ENCODE measurements at regions not wholly inside any gene's neighbourhood (a gene's known extent, or its start where the extent isn't known, plus 50 kb on each side); places are given as distances from the start of the nearest gene placed in this dataset.
"Not testable (repeated sequence)": the region's sequence is repeated elsewhere in the genome, so short reads cannot be mapped to it uniquely, and the experiment has no call there.

DNA sequence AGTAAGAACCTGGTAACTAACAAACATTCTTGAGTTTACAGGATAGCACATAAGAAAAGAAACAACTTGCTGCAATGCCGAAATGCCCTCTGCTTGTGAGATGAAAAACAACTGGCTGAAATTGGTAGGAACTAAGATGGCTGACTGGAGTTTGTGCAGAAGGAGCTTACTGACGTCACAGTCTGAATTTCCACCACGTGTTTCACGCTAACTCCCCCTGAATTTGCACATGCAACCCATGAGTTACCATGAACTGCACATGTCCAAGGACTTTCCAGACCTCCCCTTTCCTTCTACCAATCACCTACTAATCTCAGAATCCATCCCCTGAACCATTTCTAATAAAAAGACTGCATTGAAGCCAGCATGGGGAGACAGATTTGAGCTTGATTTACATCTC is 86.3 kb upstream of the KCND2 start:
- H3K9ac ChIP-seq (ENCODE audit: low read length in 5 of 5), result no peak overlapping the region
- H3K9me3 ChIP-seq (ENCODE audit: control insufficient read depth in 5 of 5, low read length in 5 of 5), result no peaks in the 10 kb centered on the region
- H3K4me3 ChIP-seq (ENCODE audit: low read depth in 1 of 5, low read length in 5 of 5), result no peak overlapping the region
- H3K27ac ChIP-seq (ENCODE audit: low read depth, low read length), result no peak overlapping the region
- H3K4me1 ChIP-seq (ENCODE audit: control insufficient read depth in 5 of 5, insufficient read depth in 5 of 5, low read length in 5 of 5), result peaks cover 0 to 15% (median 13%) of the 10 kb centered on the region in 5 donors
- no peaks in the 10 kb centered on the region for H3K27me3 ChIP-seq (ENCODE audit: control insufficient read depth in 5 of 5, insufficient read depth in 4 of 5, low read length in 5 of 5)
- H3K36me3 ChIP-seq (ENCODE audit: control insufficient read depth in 5 of 5, insufficient read depth in 5 of 5, low read length in 5 of 5), result no peaks in the 10 kb centered on the region

DNA sequence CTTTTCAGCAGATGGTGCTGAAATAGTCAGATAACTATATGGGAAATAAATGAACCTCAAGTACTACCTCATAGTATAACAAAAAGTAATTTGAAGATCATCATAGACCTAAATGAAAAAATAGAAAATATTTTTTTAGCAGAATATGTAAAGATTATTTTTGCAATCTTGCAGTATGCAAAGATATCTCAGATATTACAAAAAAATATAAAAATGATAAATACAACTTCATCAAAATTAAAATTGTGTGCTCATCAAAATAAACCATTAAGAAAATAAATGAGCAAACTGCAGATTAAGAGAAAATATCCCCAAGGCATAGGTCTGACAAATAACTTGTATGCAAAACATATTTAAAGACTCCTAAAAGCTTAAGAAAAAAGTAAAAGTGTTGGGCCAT is 83.4 kb upstream of the KCND2 start:
- Histone ChIP-seq H3K4me3 (ENCODE audit: low read depth in 1 of 5, low read length in 5 of 5) (no peak overlapping the region), H3K9me3 (ENCODE audit: control insufficient read depth in 5 of 5, low read length in 5 of 5) (no peaks in the 10 kb centered on the region), H3K27me3 (ENCODE audit: control insufficient read depth in 5 of 5, insufficient read depth in 4 of 5, low read length in 5 of 5) (no peaks in the 10 kb centered on the region), H3K27ac (ENCODE audit: low read depth, low read length) (no peak overlapping the region), H3K36me3 (ENCODE audit: control insufficient read depth in 5 of 5, insufficient read depth in 5 of 5, low read length in 5 of 5) (no peaks in the 10 kb centered on the region), H3K4me1 (ENCODE audit: control insufficient read depth in 5 of 5, insufficient read depth in 5 of 5, low read length in 5 of 5) (peaks cover 0 to 9% (median 8%) of the 10 kb centered on the region in 5 donors), H3K9ac (ENCODE audit: low read length in 5 of 5) (no peak overlapping the region)

DNA sequence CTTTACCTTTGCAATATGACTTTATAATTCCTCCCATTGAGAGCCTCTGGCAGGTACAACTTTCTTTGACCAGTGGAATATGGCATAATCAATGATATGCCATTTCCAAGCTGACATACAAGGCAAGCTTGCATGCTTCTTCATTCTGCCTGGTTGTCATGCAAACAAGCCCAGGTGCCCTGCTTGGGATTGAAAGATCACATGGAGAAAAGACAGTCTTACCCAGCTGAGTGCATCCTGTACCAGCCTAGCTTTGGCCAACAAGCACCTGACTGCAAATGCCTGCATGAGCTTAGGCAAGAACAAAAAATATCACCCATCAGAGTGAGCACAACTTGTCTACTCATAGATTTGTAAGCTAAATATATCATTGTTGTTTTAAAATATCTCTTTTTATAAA is 82.9 kb upstream of the KCND2 start:
- H3K9me3 ChIP-seq (ENCODE audit: control insufficient read depth in 5 of 5, low read length in 5 of 5), result no peaks in the 10 kb centered on the region

DNA sequence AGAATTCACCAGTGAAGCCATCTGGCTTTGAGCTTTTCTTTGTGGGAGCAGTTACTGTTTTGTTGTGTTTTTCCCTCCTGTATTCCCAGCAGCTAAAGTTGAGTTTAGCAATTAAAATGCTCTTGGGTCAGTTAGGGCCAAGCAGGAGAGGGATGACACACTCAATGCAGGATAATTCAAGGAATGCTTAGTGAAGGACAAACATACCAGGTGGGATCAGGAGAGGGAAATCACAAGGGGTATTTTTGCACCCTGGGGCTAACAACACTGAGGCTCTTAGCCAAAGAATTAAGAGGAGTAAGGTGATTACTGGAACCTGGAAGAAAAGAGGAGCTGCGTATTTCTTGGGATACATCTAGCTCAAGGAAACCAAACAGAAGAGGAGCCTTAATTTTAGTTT is 82.4 kb upstream of the KCND2 start:
- Histone ChIP-seq H3K4me3 (ENCODE audit: low read depth in 1 of 5, low read length in 5 of 5) (no peak overlapping the region), H3K27ac (ENCODE audit: low read depth, low read length) (no peak overlapping the region), H3K27me3 (ENCODE audit: control insufficient read depth in 5 of 5, insufficient read depth in 4 of 5, low read length in 5 of 5) (no peaks in the 10 kb centered on the region), H3K36me3 (ENCODE audit: control insufficient read depth in 5 of 5, insufficient read depth in 5 of 5, low read length in 5 of 5) (no peaks in the 10 kb centered on the region), H3K9ac (ENCODE audit: low read length in 5 of 5) (no peak overlapping the region), H3K4me1 (ENCODE audit: control insufficient read depth in 5 of 5, insufficient read depth in 5 of 5, low read length in 5 of 5) (peaks cover 0 to 4% (median 0%) of the 10 kb centered on the region in 5 donors), H3K9me3 (ENCODE audit: control insufficient read depth in 5 of 5, low read length in 5 of 5) (no peaks in the 10 kb centered on the region)

More for the DNA sequence above, 82.9 kb upstream of the KCND2 start:
- Histone ChIP-seq H3K36me3 (ENCODE audit: control insufficient read depth in 5 of 5, insufficient read depth in 5 of 5, low read length in 5 of 5) (no peaks in the 10 kb centered on the region), H3K9ac (ENCODE audit: low read length in 5 of 5) (no peak overlapping the region), H3K4me1 (ENCODE audit: control insufficient read depth in 5 of 5, insufficient read depth in 5 of 5, low read length in 5 of 5) (peaks cover 0 to 7% (median 3%) of the 10 kb centered on the region in 5 donors), H3K27me3 (ENCODE audit: control insufficient read depth in 5 of 5, insufficient read depth in 4 of 5, low read length in 5 of 5) (no peaks in the 10 kb centered on the region), H3K27ac (ENCODE audit: low read depth, low read length) (no peak overlapping the region), H3K4me3 (ENCODE audit: low read depth in 1 of 5, low read length in 5 of 5) (no peak overlapping the region)

DNA sequence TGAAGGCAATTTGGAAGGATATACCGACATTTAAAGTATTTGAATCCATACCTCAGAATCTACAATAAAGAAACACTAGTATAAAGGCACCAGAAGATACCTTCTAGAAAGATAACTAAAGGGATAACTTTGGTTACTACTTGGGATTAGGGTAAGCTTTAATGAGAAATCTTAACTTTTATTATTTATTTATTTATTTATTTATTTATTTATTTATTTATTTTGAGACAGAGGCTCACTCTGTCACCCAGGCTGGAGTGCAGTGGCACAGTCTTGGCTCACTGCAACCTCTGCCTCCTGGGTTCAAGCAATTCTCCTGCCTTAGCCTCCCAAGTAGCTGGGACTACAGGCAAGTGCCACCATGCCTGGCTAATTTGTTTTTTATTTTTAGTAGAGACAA is 81.6 kb upstream of the KCND2 start:
- not testable (repeated sequence) for H3K36me3 ChIP-seq (ENCODE audit: control insufficient read depth in 5 of 5, insufficient read depth in 5 of 5, low read length in 5 of 5); H3K9me3 ChIP-seq (ENCODE audit: control insufficient read depth in 5 of 5, low read length in 5 of 5); H3K27ac ChIP-seq (ENCODE audit: low read depth, low read length); H3K4me3 ChIP-seq (ENCODE audit: low read depth in 1 of 5, low read length in 5 of 5); H3K27me3 ChIP-seq (ENCODE audit: control insufficient read depth in 5 of 5, insufficient read depth in 4 of 5, low read length in 5 of 5); H3K4me1 ChIP-seq (ENCODE audit: control insufficient read depth in 5 of 5, insufficient read depth in 5 of 5, low read length in 5 of 5); H3K9ac ChIP-seq (ENCODE audit: low read length in 5 of 5)

DNA sequence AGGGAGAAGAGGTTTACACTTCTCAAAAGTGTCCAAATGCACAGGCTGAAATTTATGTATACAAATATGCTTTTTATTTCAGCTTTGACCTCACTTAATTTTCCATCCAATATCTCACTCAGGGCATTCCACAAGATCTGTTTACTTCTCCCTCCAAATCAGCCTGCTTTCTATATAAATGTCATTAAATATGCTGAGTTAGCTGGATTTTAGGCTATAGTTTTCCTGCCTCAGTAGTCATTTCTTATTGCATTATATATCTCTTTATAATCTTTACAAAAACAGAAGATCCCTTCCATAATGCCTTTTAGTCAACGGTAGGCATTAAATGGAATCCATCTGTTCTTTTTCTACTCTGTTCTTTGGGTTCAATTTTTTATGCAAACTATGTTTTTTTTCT is 71.7 kb upstream of the KCND2 start:
- Histone ChIP-seq H3K9ac (ENCODE audit: low read length in 5 of 5) (no peak overlapping the region), H3K27me3 (ENCODE audit: control insufficient read depth in 5 of 5, insufficient read depth in 4 of 5, low read length in 5 of 5) (no peaks in the 10 kb centered on the region), H3K9me3 (ENCODE audit: control insufficient read depth in 5 of 5, low read length in 5 of 5) (no peaks in the 10 kb centered on the region), H3K36me3 (ENCODE audit: control insufficient read depth in 5 of 5, insufficient read depth in 5 of 5, low read length in 5 of 5) (no peaks in the 10 kb centered on the region), H3K27ac (ENCODE audit: low read depth, low read length) (no peak overlapping the region), H3K4me3 (ENCODE audit: low read depth in 1 of 5, low read length in 5 of 5) (no peak overlapping the region), H3K4me1 (ENCODE audit: control insufficient read depth in 5 of 5, insufficient read depth in 5 of 5, low read length in 5 of 5) (no peaks in the 10 kb centered on the region)

DNA sequence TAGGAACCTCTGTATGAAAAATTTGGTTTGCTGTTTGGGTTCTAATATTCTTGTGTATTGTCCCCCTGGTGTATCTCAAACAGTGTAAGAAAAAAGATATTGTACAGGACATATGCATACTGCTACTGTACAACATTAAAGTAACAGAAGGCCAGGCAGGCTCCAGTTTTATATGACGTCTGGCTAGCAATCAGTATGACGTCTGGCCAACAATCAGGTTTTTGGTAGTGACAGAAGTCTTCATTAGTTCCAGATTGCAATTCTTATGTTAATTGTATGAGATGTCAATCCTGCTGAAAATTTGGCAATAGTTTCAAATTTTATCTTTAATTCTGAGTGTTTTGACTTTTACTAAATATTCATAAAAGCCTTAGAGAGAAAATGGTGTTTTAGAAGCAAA is 67.9 kb upstream of the KCND2 start:
- no peaks in the 10 kb centered on the region for H3K27me3 ChIP-seq (ENCODE audit: control insufficient read depth in 5 of 5, insufficient read depth in 4 of 5, low read length in 5 of 5)
- H3K27ac ChIP-seq (ENCODE audit: low read depth, low read length), result no peak overlapping the region
- no peaks in the 10 kb centered on the region for H3K9me3 ChIP-seq (ENCODE audit: control insufficient read depth in 5 of 5, low read length in 5 of 5)
- no peak overlapping the region for H3K4me3 ChIP-seq (ENCODE audit: low read depth in 1 of 5, low read length in 5 of 5)
- H3K36me3 ChIP-seq (ENCODE audit: control insufficient read depth in 5 of 5, insufficient read depth in 5 of 5, low read length in 5 of 5), result no peaks in the 10 kb centered on the region
- H3K4me1 ChIP-seq (ENCODE audit: control insufficient read depth in 5 of 5, insufficient read depth in 5 of 5, low read length in 5 of 5), result no peaks in the 10 kb centered on the region
- no peak overlapping the region for H3K9ac ChIP-seq (ENCODE audit: low read length in 5 of 5)

DNA sequence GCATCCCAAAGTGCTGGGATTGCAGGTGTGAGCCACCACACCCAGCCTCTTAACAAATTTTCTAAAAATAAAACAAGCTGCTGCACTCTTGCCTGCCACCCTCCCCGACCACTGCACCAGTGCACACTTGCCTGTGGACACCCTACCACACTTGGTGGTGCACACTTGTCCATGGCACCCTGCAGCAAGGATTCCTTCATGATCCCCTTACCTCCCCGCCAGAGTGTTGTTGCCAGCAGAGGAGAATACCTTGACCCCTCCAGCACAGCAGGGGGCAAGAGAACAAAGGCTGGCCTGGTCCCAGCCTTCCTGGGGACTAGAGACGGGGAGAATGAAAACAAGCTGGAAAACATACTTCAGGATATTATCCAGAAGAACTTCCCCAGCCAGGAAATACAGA is 65.9 kb upstream of the KCND2 start:
- Histone ChIP-seq H3K9me3 (ENCODE audit: control insufficient read depth in 5 of 5, low read length in 5 of 5) (no peaks in the 10 kb centered on the region), H3K27ac (ENCODE audit: low read depth, low read length) (no peak overlapping the region), H3K27me3 (ENCODE audit: control insufficient read depth in 5 of 5, insufficient read depth in 4 of 5, low read length in 5 of 5) (no peaks in the 10 kb centered on the region), H3K9ac (ENCODE audit: low read length in 5 of 5) (no peak overlapping the region), H3K36me3 (ENCODE audit: control insufficient read depth in 5 of 5, insufficient read depth in 5 of 5, low read length in 5 of 5) (no peaks in the 10 kb centered on the region), H3K4me1 (ENCODE audit: control insufficient read depth in 5 of 5, insufficient read depth in 5 of 5, low read length in 5 of 5) (no peaks in the 10 kb centered on the region), H3K4me3 (ENCODE audit: low read depth in 1 of 5, low read length in 5 of 5) (no peak overlapping the region)

DNA sequence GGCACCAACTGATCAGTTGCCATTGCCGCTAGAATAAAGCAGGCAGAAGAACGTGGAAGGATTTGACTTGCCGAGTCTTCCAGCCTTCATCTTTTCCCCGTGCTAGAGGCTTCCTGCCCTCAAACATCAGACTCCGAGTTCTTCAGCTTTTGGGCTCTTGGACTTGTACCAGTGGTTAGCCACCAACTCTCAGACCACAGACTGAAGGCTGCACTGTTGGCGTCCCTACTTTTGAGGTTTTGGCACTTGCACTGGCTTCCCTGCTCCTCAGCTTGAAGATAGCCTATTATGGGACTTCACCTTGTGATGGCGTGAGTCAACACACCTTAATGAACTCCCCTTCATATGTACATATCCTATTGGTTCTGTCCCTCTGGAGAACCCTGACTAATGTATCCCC is 57.3 kb upstream of the KCND2 start:
- H3K4me1 ChIP-seq (ENCODE audit: control insufficient read depth in 5 of 5, insufficient read depth in 5 of 5, low read length in 5 of 5), result peaks cover 0 to 7% (median 2%) of the 10 kb centered on the region in 5 donors
- no peaks in the 10 kb centered on the region for H3K36me3 ChIP-seq (ENCODE audit: control insufficient read depth in 5 of 5, insufficient read depth in 5 of 5, low read length in 5 of 5)
- no peaks in the 10 kb centered on the region for H3K27me3 ChIP-seq (ENCODE audit: control insufficient read depth in 5 of 5, insufficient read depth in 4 of 5, low read length in 5 of 5)
- H3K9ac ChIP-seq (ENCODE audit: low read length in 5 of 5), result no peak overlapping the region
- no peak overlapping the region for H3K27ac ChIP-seq (ENCODE audit: low read depth, low read length)
- H3K9me3 ChIP-seq (ENCODE audit: control insufficient read depth in 5 of 5, low read length in 5 of 5), result no peaks in the 10 kb centered on the region
- no peak overlapping the region for H3K4me3 ChIP-seq (ENCODE audit: low read depth in 1 of 5, low read length in 5 of 5)

DNA sequence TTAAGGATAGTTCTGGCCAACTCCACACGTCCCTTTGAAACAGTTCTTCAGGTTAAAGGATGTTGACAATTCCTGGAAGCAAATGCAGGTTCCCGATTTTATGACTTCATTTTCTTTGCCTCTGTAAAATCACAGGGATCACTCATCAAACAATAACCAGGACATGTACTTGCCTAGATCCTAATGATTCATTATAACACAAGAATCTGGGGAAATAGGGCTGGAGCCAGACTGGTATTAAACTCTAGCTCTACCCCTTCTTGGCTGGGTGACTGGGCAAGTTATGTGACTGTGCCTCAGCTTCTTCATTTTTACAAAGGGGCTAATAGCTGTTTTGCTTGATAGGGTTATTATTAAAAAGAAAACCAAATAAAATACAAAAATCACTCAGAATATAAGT is 56.0 kb upstream of the KCND2 start:
- no peaks in the 10 kb centered on the region for H3K36me3 ChIP-seq (ENCODE audit: control insufficient read depth in 5 of 5, insufficient read depth in 5 of 5, low read length in 5 of 5)
- no peak overlapping the region for H3K27ac ChIP-seq (ENCODE audit: low read depth, low read length)
- H3K27me3 ChIP-seq (ENCODE audit: control insufficient read depth in 5 of 5, insufficient read depth in 4 of 5, low read length in 5 of 5), result no peaks in the 10 kb centered on the region
- H3K4me3 ChIP-seq (ENCODE audit: low read depth in 1 of 5, low read length in 5 of 5), result no peak overlapping the region
- no peak overlapping the region for H3K9ac ChIP-seq (ENCODE audit: low read length in 5 of 5)
- H3K9me3 ChIP-seq (ENCODE audit: control insufficient read depth in 5 of 5, low read length in 5 of 5), result no peaks in the 10 kb centered on the region
- peaks cover 0 to 7% (median 2%) of the 10 kb centered on the region in 5 donors for H3K4me1 ChIP-seq (ENCODE audit: control insufficient read depth in 5 of 5, insufficient read depth in 5 of 5, low read length in 5 of 5)

DNA sequence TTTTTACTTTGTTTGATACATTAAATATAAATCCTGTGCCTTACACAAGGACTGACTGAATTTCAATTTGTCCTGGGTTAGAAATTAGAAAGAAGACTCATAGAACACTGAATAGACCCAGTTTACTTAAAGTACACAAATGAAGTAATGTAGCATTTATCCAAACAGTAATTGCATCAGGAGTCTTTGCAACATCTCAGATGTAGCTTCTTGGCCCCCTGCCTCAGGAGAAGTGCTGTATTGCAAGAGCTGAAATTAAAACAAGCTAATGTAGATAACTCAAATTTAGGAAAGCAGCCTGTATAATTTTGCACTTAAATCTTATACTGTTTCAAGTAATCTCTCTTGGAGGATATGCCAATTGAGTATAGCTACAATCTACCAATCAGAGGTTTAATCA is 54.3 kb upstream of the KCND2 start:
- Histone ChIP-seq H3K4me3 (ENCODE audit: low read depth in 1 of 5, low read length in 5 of 5) (no peak overlapping the region), H3K9me3 (ENCODE audit: control insufficient read depth in 5 of 5, low read length in 5 of 5) (no peaks in the 10 kb centered on the region), H3K4me1 (ENCODE audit: control insufficient read depth in 5 of 5, insufficient read depth in 5 of 5, low read length in 5 of 5) (peaks cover 0 to 7% (median 2%) of the 10 kb centered on the region in 5 donors), H3K27ac (ENCODE audit: low read depth, low read length) (no peak overlapping the region), H3K36me3 (ENCODE audit: control insufficient read depth in 5 of 5, insufficient read depth in 5 of 5, low read length in 5 of 5) (no peaks in the 10 kb centered on the region), H3K9ac (ENCODE audit: low read length in 5 of 5) (no peak overlapping the region), H3K27me3 (ENCODE audit: control insufficient read depth in 5 of 5, insufficient read depth in 4 of 5, low read length in 5 of 5) (no peaks in the 10 kb centered on the region)

Data from subcutaneous abdominal adipose tissue (tissue), 5 donors.